ENCODE measurements at regions not wholly inside any gene's neighbourhood (a gene's known extent, or its start where the extent isn't known, plus 50 kb on each side); places are given as distances from the start of the nearest gene placed in this dataset.

DNA sequence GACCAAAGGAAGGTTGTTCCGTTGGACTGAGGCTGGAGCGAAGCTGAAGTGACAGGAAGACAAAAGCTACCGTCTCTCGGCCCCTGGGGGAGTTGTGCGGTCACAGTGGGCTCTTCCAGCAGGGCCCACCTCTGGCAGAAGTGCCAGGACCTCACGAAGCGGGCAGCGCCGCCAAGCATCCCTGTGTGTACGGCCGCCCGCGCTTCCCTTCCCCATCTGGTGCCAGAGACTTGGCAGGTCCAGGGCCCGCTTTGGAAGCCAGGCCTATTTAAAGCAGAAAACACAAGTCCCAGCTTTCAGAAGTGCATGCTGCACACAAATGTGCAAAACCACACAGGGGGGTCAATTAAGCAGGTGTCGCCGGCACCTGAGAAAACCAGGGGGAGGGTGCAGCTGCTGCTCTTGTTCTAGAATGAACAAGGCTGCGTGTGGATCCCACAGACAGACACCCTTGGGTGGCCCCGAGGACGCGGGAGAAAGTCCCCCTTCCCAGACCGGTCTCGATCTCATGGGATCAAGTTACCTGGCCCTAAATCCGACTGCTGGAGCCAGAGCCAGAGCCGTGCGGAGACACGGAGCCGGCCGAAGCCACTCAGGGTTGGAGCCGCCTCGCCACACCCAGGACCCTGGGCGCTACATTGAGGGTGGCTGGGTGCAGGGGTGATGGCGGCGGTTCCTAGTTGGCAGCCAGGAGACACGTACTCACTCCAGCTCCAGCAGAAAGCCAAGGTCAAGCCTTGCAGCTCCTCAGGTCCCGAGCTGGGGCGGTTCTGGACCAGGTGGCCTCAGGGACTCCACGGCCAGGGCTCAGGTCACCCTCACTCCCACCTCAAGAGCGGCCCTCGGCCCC, 51.8 kb upstream of the PPP2R2D start:
- CTCF ChIA-PET = no interaction called here

DNA sequence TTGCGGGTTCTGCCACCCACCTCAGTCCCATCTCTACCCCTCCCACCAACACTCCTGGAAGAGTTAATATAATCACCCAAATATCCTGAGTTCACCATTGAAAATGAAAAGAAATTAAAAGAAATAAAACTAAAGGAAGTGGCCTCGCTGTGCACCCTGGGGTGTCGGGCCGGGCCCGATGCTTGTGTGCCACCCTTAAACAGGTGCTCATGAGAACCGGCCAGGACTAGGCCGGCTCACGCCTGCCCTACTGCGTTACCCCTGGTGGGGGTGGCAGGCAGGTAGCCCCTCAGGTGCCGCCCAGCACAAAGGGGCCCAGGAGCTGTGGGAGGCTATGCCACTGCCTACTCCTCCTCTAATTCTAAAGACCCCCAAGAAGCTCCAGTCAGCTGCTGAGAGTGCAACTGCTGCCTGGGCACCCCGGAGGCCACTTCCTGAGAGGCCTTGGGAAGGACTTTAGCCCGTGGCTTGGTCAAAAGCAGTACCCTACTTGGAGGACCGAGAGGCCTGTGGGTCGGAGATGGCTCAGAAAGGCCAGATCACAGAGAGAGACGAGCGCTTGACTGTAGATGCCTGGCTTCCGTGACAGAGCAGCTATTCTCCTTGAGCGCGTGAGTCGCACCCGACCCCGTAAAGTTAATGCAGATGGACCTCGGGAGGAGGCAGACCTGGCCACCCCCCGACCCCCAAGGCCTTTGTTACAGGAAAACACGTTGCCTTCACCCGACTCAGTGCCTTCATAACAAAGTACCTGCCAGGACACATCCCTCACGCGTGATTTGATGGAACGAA, 51.0 kb upstream of the PPP2R2D start:
- H3K27me3 ChIP-seq (ENCODE audit: control insufficient read depth, insufficient read depth, low read length) = no peaks in the 10 kb centered on the region
- no peak overlapping the region for H3K27ac ChIP-seq (ENCODE audit: low read depth, low read length)
- ChIA-PET POLR2A (no interaction called here), CTCF (no interaction called here)
- TF ChIP-seq, protein P1, sequence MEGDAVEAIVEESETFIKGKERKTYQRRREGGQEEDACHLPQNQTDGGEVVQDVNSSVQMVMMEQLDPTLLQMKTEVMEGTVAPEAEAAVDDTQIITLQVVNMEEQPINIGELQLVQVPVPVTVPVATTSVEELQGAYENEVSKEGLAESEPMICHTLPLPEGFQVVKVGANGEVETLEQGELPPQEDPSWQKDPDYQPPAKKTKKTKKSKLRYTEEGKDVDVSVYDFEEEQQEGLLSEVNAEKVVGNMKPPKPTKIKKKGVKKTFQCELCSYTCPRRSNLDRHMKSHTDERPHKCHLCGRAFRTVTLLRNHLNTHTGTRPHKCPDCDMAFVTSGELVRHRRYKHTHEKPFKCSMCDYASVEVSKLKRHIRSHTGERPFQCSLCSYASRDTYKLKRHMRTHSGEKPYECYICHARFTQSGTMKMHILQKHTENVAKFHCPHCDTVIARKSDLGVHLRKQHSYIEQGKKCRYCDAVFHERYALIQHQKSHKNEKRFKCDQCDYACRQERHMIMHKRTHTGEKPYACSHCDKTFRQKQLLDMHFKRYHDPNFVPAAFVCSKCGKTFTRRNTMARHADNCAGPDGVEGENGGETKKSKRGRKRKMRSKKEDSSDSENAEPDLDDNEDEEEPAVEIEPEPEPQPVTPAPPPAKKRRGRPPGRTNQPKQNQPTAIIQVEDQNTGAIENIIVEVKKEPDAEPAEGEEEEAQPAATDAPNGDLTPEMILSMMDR (IDR thresholded peaks at IDR 0.05; ENCODE audit: low read depth, low read length) = no peak
- DNase-seq (ENCODE audit: low read depth, low spot score) = no peak
- peaks cover 81% of the 10 kb centered on the region for H3K9me3 ChIP-seq (ENCODE audit: control insufficient read depth, insufficient read depth, low read length)
- H3K4me3 ChIP-seq (ENCODE audit: low read depth, low read length) = no peak overlapping the region

More for the DNA sequence above, 51.8 kb upstream of the PPP2R2D start:
- Histone ChIP-seq H3K9me3 (ENCODE audit: control insufficient read depth, insufficient read depth, low read length) (peaks cover 85% of the 10 kb centered on the region), H3K27me3 (ENCODE audit: control insufficient read depth, insufficient read depth, low read length) (no peaks in the 10 kb centered on the region), H3K27ac (ENCODE audit: low read depth, low read length) (no peak overlapping the region), H3K4me3 (ENCODE audit: low read depth, low read length) (no peak overlapping the region)
- TF ChIP-seq, protein P1 (IDR thresholded peaks at IDR 0.05; ENCODE audit: low read depth, low read length) = no peak
- POLR2A ChIA-PET = no interaction called here
- no peak for DNase-seq (ENCODE audit: low read depth, low spot score)

DNA sequence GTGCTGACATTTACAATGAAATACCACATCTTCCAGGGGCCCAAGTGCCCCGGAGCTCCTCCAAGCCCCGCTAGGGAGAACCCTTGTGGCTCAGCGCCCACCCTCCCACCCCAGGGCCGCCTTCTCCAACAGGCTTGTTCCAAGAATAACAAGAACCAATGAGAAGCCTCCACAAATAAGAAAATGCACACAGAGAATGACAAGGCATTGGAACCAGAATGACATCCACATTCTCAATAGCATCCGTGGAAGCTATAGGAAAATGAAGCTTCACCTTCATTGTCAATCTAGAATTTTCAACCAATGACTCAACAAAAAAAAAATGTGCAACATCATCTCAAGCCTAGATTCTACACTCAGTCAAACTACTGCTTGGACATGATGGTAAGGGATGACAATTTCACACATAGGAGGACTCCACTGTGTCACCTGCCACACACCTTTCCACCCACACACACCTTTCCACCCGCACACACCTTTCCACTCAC, 50.4 kb upstream of the PPP2R2D start:
- TF ChIP-seq, protein P1 (IDR thresholded peaks at IDR 0.05; ENCODE audit: low read depth, low read length) = no peak
- Histone ChIP-seq H3K27ac (ENCODE audit: low read depth, low read length) (no peak overlapping the region), H3K4me3 (ENCODE audit: low read depth, low read length) (no peak overlapping the region), H3K9me3 (ENCODE audit: control insufficient read depth, insufficient read depth, low read length) (peaks cover 84% of the 10 kb centered on the region), H3K27me3 (ENCODE audit: control insufficient read depth, insufficient read depth, low read length) (no peaks in the 10 kb centered on the region)
- POLR2A ChIA-PET = no interaction called here
- CTCF ChIA-PET = no interaction called here
- no peak for DNase-seq (ENCODE audit: low read depth, low spot score)
